ENCODE measurements at regions not wholly inside any gene's neighbourhood (a gene's known extent, or its start where the extent isn't known, plus 50 kb on each side); places are given as distances from the start of the nearest gene placed in this dataset.

- TF ChIP-seq CHD7 (IDR thresholded peaks at IDR 0.05; ENCODE audit: insufficient replicate concordance, low read length) (no peak), GTF2F1 (IDR thresholded peaks at IDR 0.05; ENCODE audit: borderline replicate concordance, low read depth, low read length) (no peak), ZNF274 (IDR thresholded peaks at IDR 0.05; ENCODE audit: borderline replicate concordance, extremely low read depth, low read length) (no peak), SP2 (IDR thresholded peaks at IDR 0.05; ENCODE audit: low read length) (no peak), JUND (IDR thresholded peaks at IDR 0.05; ENCODE audit: low read length) (no peak), CEBPB (IDR thresholded peaks at IDR 0.05; ENCODE audit: low read depth, low read length) (no peak), HDAC2 (IDR thresholded peaks at IDR 0.05; ENCODE audit: borderline replicate concordance in 1 of 2, low read depth in 2 of 2, low read length in 2 of 2) (no peak), BCL11A (IDR thresholded peaks at IDR 0.05; ENCODE audit: low read depth in 2 of 2, low read length in 2 of 2) (no peak), EZH2 (IDR thresholded peaks at IDR 0.05; ENCODE audit: low read depth, low read length, severe bottlenecking) (no peak), FOSL1 (IDR thresholded peaks at IDR 0.05; ENCODE audit: insufficient read depth, low read depth, low read length) (no peak)
These were observed 162.4 kb upstream of the GYPA start (continued) for GRCh38 chr4:144302704-144303536.

Measured in H1 (cell line).